GM12878 (cell line): ENCODE measurements at regions not wholly inside any gene's neighbourhood (a gene's known extent, or its start where the extent isn't known, plus 50 kb on each side); places are given as distances from the start of the nearest gene placed in this dataset.

Experiments
- BACH1 ChIP-seq: fragments of 450-650 bp; IDR thresholded peaks from 2 replicates; pipeline ENCODE4 v1.6.1; 2017; ENCODE audit warnings: mild to moderate bottlenecking, borderline replicate concordance
- CBFB ChIP-seq: IDR thresholded peaks from 2 replicates; pipeline ENCODE4 v1.6.1; 2016; ENCODE audit warnings: antibody characterized with exemption, low read depth
- CREM ChIP-seq: IDR thresholded peaks from 2 replicates; pipeline ENCODE4 v1.6.1; 2014; ENCODE audit warnings: antibody characterized with exemption, low read depth
- ESRRA ChIP-seq: IDR thresholded peaks from 2 replicates; pipeline ENCODE4 v1.6.1; 2012; ENCODE audit warnings: mild to moderate bottlenecking, low read length, improper control_type of control experiment
- EZH2 ChIP-seq: IDR thresholded peaks from 2 replicates; pipeline ENCODE4 v1.6.1; 2012; ENCODE audit warnings: low read depth, mild to moderate bottlenecking, control low read depth, inconsistent platforms, low read length, borderline replicate concordance; ENCODE audit not compliant: control insufficient read depth
- GATAD2B ChIP-seq: fragments of 450-650 bp; conservative IDR thresholded peaks from 2 replicates; pipeline ENCODE4 v1.6.1; 2017; ENCODE audit warnings: low read depth, mild to moderate bottlenecking, moderate library complexity
- HCFC1 ChIP-seq: fragments of 150-350 bp; IDR thresholded peaks from 2 replicates; pipeline ENCODE4 v1.6.1; 2014; ENCODE audit warnings: low read length
- IKZF1 ChIP-seq: fragments of 450-650 bp; conservative IDR thresholded peaks from 2 replicates; pipeline ENCODE4 v1.6.1; 2017; ENCODE audit warnings: antibody characterized with exemption, mild to moderate bottlenecking
- IKZF2 ChIP-seq, 2 experiments: fragments of 450-650 bp; IDR thresholded peaks; 2 replicates each; pipeline ENCODE4 v1.6.1; 2017; ENCODE audit warnings: mild to moderate bottlenecking in 2 of 2, moderate library complexity in 2 of 2
- JUNB ChIP-seq: IDR thresholded peaks from 2 replicates; pipeline ENCODE4 v1.6.1; 2016; ENCODE audit warnings: antibody characterized with exemption, mild to moderate bottlenecking
- JUND ChIP-seq: IDR thresholded peaks from 2 replicates; pipeline ENCODE4 v1.6.1; 2012; ENCODE audit warnings: low read depth, mild to moderate bottlenecking, low read length, improper control_type of control experiment, moderate library complexity
- MYC ChIP-seq: IDR thresholded peaks from 2 replicates; pipeline ENCODE4 v1.6.1; 2011; ENCODE audit warnings: mild to moderate bottlenecking, low read length, moderate library complexity, inconsistent platforms; ENCODE audit not compliant: insufficient read depth, insufficient replicate concordance, insufficient read length, severe bottlenecking
- NR2C2 ChIP-seq: IDR thresholded peaks from 2 replicates; pipeline ENCODE4 v1.6.1; 2011; ENCODE audit warnings: borderline replicate concordance, low read depth; ENCODE audit not compliant: control insufficient read depth, insufficient read length
- NR2F1 ChIP-seq: fragments of 450-650 bp; conservative IDR thresholded peaks from 2 replicates; pipeline ENCODE4 v1.6.1; 2017; ENCODE audit warnings: mild to moderate bottlenecking
- PAX5 ChIP-seq: IDR thresholded peaks from 2 replicates; pipeline ENCODE4 v1.6.1; 2011; ENCODE audit warnings: low read depth, low read length, borderline replicate concordance
- RAD51 ChIP-seq: fragments of 450-650 bp; IDR thresholded peaks from 2 replicates; pipeline ENCODE4 v1.6.1; 2016; ENCODE audit warnings: moderate library complexity, mild to moderate bottlenecking, inconsistent platforms
- RCOR1 ChIP-seq: conservative IDR thresholded peaks from 2 replicates; pipeline ENCODE4 v1.6.1; 2012; ENCODE audit warnings: low read depth, low read length, improper control_type of control experiment
- SREBF1 ChIP-seq: IDR thresholded peaks from 2 replicates; pipeline ENCODE4 v1.6.1; 2012; ENCODE audit warnings: mild to moderate bottlenecking, low read length
- TARDBP ChIP-seq: IDR thresholded peaks from 2 replicates; pipeline ENCODE4 v1.6.1; 2016; ENCODE audit warnings: borderline replicate concordance
- ZNF384 ChIP-seq: IDR thresholded peaks from 2 replicates; pipeline ENCODE4 v1.6.1; 2012; ENCODE audit warnings: low read depth, mild to moderate bottlenecking, low read length, improper control_type of control experiment, borderline replicate concordance
- TF ChIP-seq, protein P1 (sequence below): fragments of 450-650 bp; IDR thresholded peaks from 2 replicates; pipeline ENCODE4 v1.6.1; 2016; ENCODE audit warnings: mild to moderate bottlenecking
- TF ChIP-seq, protein P2 (sequence below): IDR thresholded peaks from 2 replicates; pipeline ENCODE4 v1.6.1; 2012; ENCODE audit warnings: low read length, inconsistent platforms
- TF ChIP-seq, protein P3 (sequence below): IDR thresholded peaks from 2 replicates; pipeline ENCODE4 v1.6.1; 2011; ENCODE audit warnings: low read depth, low read length, improper control_type of control experiment, borderline replicate concordance
- TF ChIP-seq, protein P4 (sequence below): fragments of 450-650 bp; IDR thresholded peaks from 2 replicates; pipeline ENCODE4 v1.6.1; 2017; ENCODE audit warnings: mild to moderate bottlenecking

DNA sequence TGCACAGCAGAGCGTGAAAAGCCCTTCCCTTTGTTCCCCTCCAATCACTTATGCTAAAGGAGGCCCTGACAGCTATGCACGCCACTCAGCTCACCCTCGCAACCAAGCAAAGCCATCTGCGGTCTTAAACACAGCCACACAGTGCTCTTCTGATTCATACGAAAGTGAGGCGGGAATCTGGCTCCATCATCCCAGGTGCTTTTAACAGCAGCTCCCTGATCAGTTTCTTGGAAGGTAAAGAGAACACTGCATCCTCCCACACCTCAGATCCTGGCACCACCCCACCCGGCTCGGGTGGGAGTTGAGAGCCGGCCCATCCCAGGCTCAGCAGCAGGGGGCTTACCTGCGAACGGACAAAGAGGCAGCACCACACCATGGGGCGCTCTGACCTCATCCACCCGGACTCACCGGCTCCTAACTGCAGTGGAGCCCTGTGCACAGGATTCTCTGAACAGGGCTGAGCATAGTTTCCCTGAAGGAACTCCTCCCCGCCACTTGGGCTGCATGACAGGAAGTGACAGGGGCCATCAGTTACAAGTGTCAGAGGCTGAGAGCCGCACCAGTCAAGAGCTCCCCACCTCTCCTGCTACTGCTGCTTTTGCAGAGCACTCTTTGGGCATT lies 114.3 kb upstream of the ARHGEF3 start (continued):
- TF ChIP-seq, protein P1, sequence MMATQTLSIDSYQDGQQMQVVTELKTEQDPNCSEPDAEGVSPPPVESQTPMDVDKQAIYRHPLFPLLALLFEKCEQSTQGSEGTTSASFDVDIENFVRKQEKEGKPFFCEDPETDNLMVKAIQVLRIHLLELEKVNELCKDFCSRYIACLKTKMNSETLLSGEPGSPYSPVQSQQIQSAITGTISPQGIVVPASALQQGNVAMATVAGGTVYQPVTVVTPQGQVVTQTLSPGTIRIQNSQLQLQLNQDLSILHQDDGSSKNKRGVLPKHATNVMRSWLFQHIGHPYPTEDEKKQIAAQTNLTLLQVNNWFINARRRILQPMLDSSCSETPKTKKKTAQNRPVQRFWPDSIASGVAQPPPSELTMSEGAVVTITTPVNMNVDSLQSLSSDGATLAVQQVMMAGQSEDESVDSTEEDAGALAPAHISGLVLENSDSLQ = peak; percentile 93
- TF ChIP-seq PAX5 = peak; percentile 77; the same call in 1 of the 2 replicates
- TF ChIP-seq GATAD2B = 0 out of 2 replicates have a peak, but pooled peaks have one; percentile 64
- TF ChIP-seq IKZF2 (IDR thresholded peaks at IDR 0.05) = peak; percentile 74 to 77
- no peak for TF ChIP-seq SREBF1
- TF ChIP-seq, protein P2, sequence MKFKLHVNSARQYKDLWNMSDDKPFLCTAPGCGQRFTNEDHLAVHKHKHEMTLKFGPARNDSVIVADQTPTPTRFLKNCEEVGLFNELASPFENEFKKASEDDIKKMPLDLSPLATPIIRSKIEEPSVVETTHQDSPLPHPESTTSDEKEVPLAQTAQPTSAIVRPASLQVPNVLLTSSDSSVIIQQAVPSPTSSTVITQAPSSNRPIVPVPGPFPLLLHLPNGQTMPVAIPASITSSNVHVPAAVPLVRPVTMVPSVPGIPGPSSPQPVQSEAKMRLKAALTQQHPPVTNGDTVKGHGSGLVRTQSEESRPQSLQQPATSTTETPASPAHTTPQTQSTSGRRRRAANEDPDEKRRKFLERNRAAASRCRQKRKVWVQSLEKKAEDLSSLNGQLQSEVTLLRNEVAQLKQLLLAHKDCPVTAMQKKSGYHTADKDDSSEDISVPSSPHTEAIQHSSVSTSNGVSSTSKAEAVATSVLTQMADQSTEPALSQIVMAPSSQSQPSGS = no peak
- TF ChIP-seq ZNF384 = no peak
- TF ChIP-seq RCOR1 = no peak
- TF ChIP-seq MYC = no peak
- no peak for TF ChIP-seq TARDBP
- no peak for TF ChIP-seq HCFC1
- TF ChIP-seq NR2F1 = no peak
- no peak for TF ChIP-seq NR2C2
- no peak for TF ChIP-seq BACH1
- peak; percentile 59; the same call in 1 of the 2 replicates for TF ChIP-seq CBFB
- no peak for TF ChIP-seq JUND
- TF ChIP-seq CREM = peak; percentile 43
- no peak for TF ChIP-seq ESRRA
- TF ChIP-seq EZH2 = no peak
- TF ChIP-seq JUNB = peak; percentile 64
- TF ChIP-seq, protein P3, sequence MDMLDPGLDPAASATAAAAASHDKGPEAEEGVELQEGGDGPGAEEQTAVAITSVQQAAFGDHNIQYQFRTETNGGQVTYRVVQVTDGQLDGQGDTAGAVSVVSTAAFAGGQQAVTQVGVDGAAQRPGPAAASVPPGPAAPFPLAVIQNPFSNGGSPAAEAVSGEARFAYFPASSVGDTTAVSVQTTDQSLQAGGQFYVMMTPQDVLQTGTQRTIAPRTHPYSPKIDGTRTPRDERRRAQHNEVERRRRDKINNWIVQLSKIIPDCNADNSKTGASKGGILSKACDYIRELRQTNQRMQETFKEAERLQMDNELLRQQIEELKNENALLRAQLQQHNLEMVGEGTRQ = no peak
- peak; percentile 80 for TF ChIP-seq IKZF1
- TF ChIP-seq, protein P4, sequence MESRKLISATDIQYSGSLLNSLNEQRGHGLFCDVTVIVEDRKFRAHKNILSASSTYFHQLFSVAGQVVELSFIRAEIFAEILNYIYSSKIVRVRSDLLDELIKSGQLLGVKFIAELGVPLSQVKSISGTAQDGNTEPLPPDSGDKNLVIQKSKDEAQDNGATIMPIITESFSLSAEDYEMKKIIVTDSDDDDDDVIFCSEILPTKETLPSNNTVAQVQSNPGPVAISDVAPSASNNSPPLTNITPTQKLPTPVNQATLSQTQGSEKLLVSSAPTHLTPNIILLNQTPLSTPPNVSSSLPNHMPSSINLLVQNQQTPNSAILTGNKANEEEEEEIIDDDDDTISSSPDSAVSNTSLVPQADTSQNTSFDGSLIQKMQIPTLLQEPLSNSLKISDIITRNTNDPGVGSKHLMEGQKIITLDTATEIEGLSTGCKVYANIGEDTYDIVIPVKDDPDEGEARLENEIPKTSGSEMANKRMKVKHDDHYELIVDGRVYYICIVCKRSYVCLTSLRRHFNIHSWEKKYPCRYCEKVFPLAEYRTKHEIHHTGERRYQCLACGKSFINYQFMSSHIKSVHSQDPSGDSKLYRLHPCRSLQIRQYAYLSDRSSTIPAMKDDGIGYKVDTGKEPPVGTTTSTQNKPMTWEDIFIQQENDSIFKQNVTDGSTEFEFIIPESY = no peak
- TF ChIP-seq RAD51 = no peak
